Cardiac muscle cell (in vitro differentiated cells and primary cell): ENCODE measurements at regions not wholly inside any gene's neighbourhood (a gene's known extent, or its start where the extent isn't known, plus 50 kb on each side); places are given as distances from the start of the nearest gene placed in this dataset.
"Not testable (repeated sequence)": the region's sequence is repeated elsewhere in the genome, so short reads cannot be mapped to it uniquely, and the experiment has no call there.

ENCODE experiments used
- DNase-seq, 2 donors: peaks; one replicate each; pipeline versions ENCODE4 v3.0.0 to v3.0.0-alpha.2; 2010 to 2017; ENCODE audit warnings: low read depth in 1 of 2, low spot score in 1 of 2
- H3K27ac ChIP-seq: fragments of 200-600 bp; sonication (generic); 2 replicates; pipeline ENCODE4 v1.5.1; 2016
- H3K27me3 ChIP-seq: fragments of 200-600 bp; sonication (generic); 2 replicates; pipeline ENCODE4 v1.6.0; 2016; ENCODE audit warnings: control low read depth
- H3K36me3 ChIP-seq: fragments of 200-600 bp; sonication (generic); 2 replicates; pipeline ENCODE4 v1.5.1; 2016; ENCODE audit warnings: control low read depth
- H3K4me1 ChIP-seq: fragments of 200-600 bp; sonication (generic); 2 replicates; pipeline ENCODE4 v1.8.1; 2017; ENCODE audit warnings: low read depth, mild to moderate bottlenecking, mixed run types
- H3K4me3 ChIP-seq: fragments of 200-600 bp; sonication (generic); 2 replicates; pipeline ENCODE4 v1.5.1; 2016; ENCODE audit warnings: mild to moderate bottlenecking
- H3K9me3 ChIP-seq: fragments of 200-600 bp; sonication (generic); 2 replicates; pipeline ENCODE4 v1.5.1; 2017; ENCODE audit warnings: low read depth, mild to moderate bottlenecking, control low read depth
- TF ChIP-seq, protein P1 (sequence below): IDR thresholded peaks from 2 replicates; pipeline ENCODE4 v1.5.1; 2012; ENCODE audit warnings: low read depth, mild to moderate bottlenecking, low read length

DNA sequence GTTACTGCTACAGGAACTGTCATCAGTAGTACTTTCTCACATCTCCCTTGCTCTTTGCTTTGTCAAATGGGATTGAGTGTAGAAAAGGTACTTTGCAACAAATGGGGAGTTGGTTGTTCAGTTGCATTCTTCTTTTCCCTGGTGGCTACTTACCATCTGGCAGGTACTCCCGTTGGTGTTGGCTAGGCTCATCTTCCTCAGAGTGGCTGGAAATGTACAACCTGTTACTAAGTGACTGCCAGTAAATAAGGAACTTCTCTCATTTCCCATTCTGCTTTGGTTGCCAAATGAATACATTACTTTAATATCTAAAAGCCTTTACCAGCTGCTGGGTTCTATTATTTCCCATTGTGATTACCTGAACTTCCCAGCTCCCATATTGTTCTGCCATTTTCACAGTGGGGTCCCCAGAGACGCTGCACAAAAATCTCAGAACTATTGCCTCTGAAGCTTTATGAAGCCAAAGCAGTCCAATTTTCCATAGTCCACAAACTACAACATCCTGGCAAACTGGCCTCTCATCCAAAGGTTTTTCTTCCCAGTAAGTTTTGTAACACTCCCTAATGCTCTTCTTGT lies 229.7 kb upstream of the HTR1E start:
- TF ChIP-seq, protein P1, sequence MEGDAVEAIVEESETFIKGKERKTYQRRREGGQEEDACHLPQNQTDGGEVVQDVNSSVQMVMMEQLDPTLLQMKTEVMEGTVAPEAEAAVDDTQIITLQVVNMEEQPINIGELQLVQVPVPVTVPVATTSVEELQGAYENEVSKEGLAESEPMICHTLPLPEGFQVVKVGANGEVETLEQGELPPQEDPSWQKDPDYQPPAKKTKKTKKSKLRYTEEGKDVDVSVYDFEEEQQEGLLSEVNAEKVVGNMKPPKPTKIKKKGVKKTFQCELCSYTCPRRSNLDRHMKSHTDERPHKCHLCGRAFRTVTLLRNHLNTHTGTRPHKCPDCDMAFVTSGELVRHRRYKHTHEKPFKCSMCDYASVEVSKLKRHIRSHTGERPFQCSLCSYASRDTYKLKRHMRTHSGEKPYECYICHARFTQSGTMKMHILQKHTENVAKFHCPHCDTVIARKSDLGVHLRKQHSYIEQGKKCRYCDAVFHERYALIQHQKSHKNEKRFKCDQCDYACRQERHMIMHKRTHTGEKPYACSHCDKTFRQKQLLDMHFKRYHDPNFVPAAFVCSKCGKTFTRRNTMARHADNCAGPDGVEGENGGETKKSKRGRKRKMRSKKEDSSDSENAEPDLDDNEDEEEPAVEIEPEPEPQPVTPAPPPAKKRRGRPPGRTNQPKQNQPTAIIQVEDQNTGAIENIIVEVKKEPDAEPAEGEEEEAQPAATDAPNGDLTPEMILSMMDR, result no peak
- DNase-seq, result no peak
- no peak overlapping the region for H3K4me3 ChIP-seq
- H3K27ac ChIP-seq, result no peak overlapping the region
- no peaks in the 10 kb centered on the region for H3K9me3 ChIP-seq
- no peaks in the 10 kb centered on the region for H3K27me3 ChIP-seq
- H3K36me3 ChIP-seq, result no peaks in the 10 kb centered on the region
- H3K4me1 ChIP-seq, result no peaks in the 10 kb centered on the region

DNA sequence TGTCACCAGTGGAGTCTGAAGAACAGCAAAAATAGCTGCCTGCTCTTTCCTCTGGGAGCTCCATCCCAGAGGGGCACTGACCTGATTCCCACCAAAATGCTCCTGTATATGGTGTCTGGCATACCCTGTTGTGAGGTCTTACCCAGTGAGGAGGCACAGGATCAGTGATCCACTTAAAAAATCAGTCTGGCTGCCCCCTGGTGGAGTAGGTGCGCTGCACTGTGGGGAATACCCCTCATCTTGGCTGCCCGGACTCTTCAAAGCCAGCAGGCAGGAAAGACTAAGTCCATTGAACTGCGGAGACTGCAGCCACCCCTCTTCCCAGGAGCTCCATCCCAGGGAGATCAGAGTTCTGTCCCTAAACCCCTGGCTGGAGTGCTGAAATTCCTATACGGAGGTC lies 230.9 kb upstream of the HTR1E start:
- TF ChIP-seq, protein P1, result no peak
- no peak for DNase-seq
- Histone ChIP-seq H3K4me1 (no peaks in the 10 kb centered on the region), H3K9me3 (no peaks in the 10 kb centered on the region), H3K27me3 (no peaks in the 10 kb centered on the region), H3K36me3 (no peaks in the 10 kb centered on the region), H3K4me3 (no peak overlapping the region), H3K27ac (no peak overlapping the region)

DNA sequence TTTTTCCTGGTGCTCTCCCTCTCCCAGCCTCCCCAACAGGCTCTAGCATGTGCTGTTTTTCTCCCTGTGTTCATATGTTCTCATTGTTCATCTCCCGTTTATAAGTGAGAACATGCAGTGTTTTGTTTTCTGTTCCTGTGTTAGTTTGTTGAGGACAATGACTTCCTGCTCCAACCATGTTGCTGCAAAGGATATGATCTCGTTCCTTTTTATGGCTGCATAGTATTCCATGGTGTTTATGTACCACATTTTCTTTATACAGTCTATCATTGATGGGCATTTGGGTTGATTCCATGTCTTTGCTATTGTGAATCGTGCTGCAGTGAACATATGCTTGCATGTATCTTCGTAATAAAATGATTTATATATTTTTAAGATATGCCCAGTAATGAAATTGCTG lies 236.1 kb upstream of the HTR1E start:
- H3K36me3 ChIP-seq, H3K4me1 ChIP-seq, H3K9me3 ChIP-seq, H3K4me3 ChIP-seq, H3K27me3 ChIP-seq, H3K27ac ChIP-seq, DNase-seq: not testable (repeated sequence)

DNA sequence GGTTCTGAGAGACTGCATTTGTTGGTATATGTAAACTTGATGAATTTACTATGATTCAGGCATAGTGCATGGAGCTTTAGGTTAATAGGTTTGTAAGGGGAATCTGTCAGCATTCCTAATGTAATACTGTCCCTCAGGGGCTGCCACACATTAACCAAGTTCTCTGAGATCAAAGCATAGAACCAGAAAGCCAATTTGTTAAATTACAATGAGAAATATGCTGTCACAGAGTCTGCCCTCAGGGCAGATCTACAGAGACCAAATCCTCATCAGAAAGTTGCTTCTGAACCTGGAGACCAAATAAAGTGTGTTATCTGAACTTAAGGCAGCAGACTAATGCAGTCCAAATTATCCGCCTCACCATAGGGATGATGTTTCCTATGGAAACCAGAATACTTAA lies 250.8 kb upstream of the HTR1E start:
- H3K4me3 ChIP-seq, result no peak overlapping the region
- H3K36me3 ChIP-seq, result no peaks in the 10 kb centered on the region
- TF ChIP-seq, protein P1, result no peak
- no peak overlapping the region for H3K27ac ChIP-seq
- no peak for DNase-seq
- H3K4me1 ChIP-seq, result no peaks in the 10 kb centered on the region
- no peaks in the 10 kb centered on the region for H3K27me3 ChIP-seq
- H3K9me3 ChIP-seq, result no peaks in the 10 kb centered on the region

DNA sequence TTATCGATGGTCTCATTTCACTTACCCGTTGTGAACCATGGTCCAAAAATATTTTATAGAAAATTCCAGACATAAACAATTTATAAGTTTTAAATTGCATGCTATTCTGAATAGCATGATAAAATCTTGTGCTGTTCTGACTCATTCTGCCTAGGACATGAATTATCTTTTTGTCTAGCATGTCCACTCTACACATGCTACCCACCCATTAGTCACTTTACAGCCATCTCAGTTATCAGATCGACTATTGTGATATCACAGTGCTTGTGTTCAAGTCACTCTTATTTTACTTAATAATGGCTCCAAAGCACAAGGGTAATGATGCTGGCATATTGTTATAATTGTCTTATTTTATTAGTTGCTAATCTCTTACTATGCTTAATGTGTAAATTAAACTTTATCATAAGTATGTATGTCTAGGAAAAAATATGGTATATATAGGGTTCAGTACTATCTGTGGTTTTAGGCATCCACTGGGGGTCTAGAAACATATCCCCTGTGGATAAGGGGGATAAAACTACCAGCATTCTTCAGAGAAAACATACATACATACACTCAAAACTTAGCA lies 252.0 kb upstream of the HTR1E start:
- no peak for DNase-seq
- Histone ChIP-seq H3K36me3 (no peaks in the 10 kb centered on the region), H3K4me3 (no peak overlapping the region), H3K9me3 (no peaks in the 10 kb centered on the region), H3K27me3 (no peaks in the 10 kb centered on the region), H3K27ac (no peak overlapping the region), H3K4me1 (no peaks in the 10 kb centered on the region)
- TF ChIP-seq, protein P1, result no peak

DNA sequence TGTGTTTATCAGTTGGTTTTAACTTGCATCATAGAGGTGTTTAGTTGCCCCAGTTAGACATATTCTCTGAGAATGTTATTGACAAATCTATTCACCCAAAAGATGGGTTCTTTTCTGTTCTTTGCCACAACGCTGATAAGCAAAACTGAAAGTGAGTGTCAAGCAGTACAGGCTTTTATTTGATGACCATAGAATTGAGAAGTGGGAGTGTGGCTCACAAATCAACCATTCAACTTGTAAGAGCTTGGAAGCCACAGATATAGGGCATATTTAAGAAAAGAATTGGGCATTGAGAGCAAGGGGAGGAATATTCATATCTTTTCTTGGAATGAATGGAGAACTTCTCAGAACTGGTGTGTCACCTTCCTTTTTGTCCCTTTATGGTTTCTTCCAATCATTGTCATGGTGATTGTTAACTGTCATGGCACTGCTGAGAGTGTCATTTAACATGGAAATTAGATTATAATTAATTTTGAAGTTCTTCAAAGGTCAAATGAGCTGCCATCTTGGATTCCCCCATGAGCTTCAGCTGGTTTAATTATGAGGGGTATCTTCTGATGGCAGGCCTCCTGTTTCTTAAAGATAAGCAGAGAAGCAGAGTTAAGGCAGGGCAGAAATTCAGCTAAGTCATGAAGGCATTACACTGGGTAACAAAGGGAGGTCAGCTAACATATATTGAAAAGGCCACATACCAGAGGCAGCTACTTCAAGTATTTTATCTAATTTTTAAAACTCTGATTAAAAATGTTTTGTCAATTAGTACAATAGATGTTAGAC lies 254.0 kb upstream of the HTR1E start:
- Histone ChIP-seq H3K27ac (no peak overlapping the region), H3K4me1 (no peaks in the 10 kb centered on the region), H3K4me3 (no peak overlapping the region), H3K36me3 (no peaks in the 10 kb centered on the region), H3K9me3 (no peaks in the 10 kb centered on the region), H3K27me3 (no peaks in the 10 kb centered on the region)
- TF ChIP-seq, protein P1, result no peak
- DNase-seq, result no peak
